ENCODE measurements at regions not wholly inside any gene's neighbourhood (a gene's known extent, or its start where the extent isn't known, plus 50 kb on each side); places are given as distances from the start of the nearest gene placed in this dataset.

DNA sequence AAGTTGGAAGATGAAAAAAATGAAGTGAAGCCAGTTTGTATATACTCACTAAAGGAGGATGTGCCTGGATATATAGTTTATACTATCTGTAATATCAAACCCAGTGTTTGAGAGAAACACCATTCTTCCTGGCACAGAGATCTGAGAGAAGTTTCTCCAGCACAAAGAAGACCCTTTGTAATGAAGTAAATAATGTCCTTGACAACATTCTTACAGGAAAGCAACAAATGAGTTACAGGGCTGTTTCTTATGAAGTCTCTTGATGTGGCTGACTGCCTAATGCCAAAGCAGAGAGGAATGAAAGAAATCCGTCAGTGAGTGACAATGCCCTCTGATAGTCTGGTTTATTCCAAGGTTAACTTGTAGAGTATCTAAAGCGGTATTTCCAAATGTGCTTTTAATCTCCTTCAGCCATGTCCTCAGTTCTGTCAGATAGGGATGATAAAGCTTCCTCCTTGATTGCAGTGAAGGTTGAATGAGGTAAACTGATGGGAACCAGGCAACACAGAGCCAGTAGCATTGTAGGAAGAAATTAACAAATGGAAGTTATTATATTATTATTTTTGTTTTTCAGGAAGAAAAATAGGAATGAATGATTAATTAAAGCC is 123.1 kb upstream of the ZNF608 start:
- Histone ChIP-seq H4K20me1 (ENCODE audit: control insufficient read depth, insufficient read depth) (no peaks in the 10 kb centered on the region), H3K27me3 (replicated peaks in 1 of 2; ENCODE audit: control insufficient read depth in 2 of 2, insufficient read depth in 2 of 2, low read length in 1 of 2) (no peaks in the 10 kb centered on the region), H3K79me2 (ENCODE audit: control insufficient read depth, insufficient read depth, low read length) (no peaks in the 10 kb centered on the region), H3K9ac (ENCODE audit: control insufficient read depth, insufficient read depth, low read length) (no peak overlapping the region), H3K27ac (ENCODE audit: control insufficient read depth, insufficient read depth) (no peak overlapping the region), H3K4me3 (no peak overlapping the region), H3K36me3 (ENCODE audit: control insufficient read depth in 2 of 2, insufficient read depth in 2 of 2, low read length in 1 of 2) (no peaks in the 10 kb centered on the region), H3K4me2 (ENCODE audit: control insufficient read depth, insufficient read depth) (no peak overlapping the region), H2AFZ (ENCODE audit: control insufficient read depth, low read depth, low read length) (no peak overlapping the region), H3K9me3 (replicated peaks; ENCODE audit: control insufficient read depth, insufficient read depth, low read length) (no peaks in the 10 kb centered on the region), H3K4me1 (ENCODE audit: control insufficient read depth, insufficient read depth, low read length) (no peaks in the 10 kb centered on the region)
- in situ Hi-C loops (cut with MboI) = no loop called here
- intact Hi-C loops (cut with micrococcal nuclease; ENCODE audit: unreplicated experiment) = no loop called here
- TF ChIP-seq PKNOX1 (IDR thresholded peaks at IDR 0.05) = no peak
- no peak for TF ChIP-seq BACH1 (IDR thresholded peaks at IDR 0.05; ENCODE audit: borderline replicate concordance)
- TF ChIP-seq IRF3 (IDR thresholded peaks at IDR 0.05) = no peak
- no peak for TF ChIP-seq YY1 (IDR thresholded peaks at IDR 0.05; ENCODE audit: low read depth, low read length)
- no peak for TF ChIP-seq ASH2L (IDR thresholded peaks at IDR 0.05; ENCODE audit: borderline replicate concordance, low read depth)
- no peak for TF ChIP-seq NKRF (conservative IDR thresholded peaks at IDR 0.05)
- TF ChIP-seq SREBF2 (IDR thresholded peaks at IDR 0.05; ENCODE audit: low read length) = no peak
- no peak for DNase-seq (ENCODE audit: low read depth, low spot score)
- RAD21 ChIA-PET (ENCODE audit: unreplicated experiment) = no interaction called here
- CTCF ChIA-PET = no interaction called here
- 88% methylated on average over 2 of the region's 2 CpGs for WGBS (ENCODE audit: insufficient coverage, insufficient replicate concordance, low lambda C conversion rate, missing lambda C conversion rate)
- FAIRE-seq = no peak
- ATAC-seq = no peak
- SMC1A ChIA-PET (ENCODE audit: uncharacterized antibody, unreplicated experiment) = interaction anchor here (0.6 to 0.8 kb wide), 2 partner anchors 9 to 48 kb away, joined by 3 read pairs; no protein-coding TSS in a partner anchor
- POLR2A ChIA-PET = no interaction called here
- BruUV-seq (replicated peaks) = no TSS peak

All from GM12878 (cell line).